Cardiac muscle cell (in vitro differentiated cells and primary cell): ENCODE measurements at regions not wholly inside any gene's neighbourhood (a gene's known extent, or its start where the extent isn't known, plus 50 kb on each side); places are given as distances from the start of the nearest gene placed in this dataset.

ENCODE experiments used
- DNase-seq, 2 donors: peaks; one replicate each; pipeline versions ENCODE4 v3.0.0 to v3.0.0-alpha.2; 2010 to 2017; ENCODE audit warnings: low read depth in 1 of 2, low spot score in 1 of 2
- H3K27ac ChIP-seq: fragments of 200-600 bp; sonication (generic); 2 replicates; pipeline ENCODE4 v1.5.1; 2016
- H3K27me3 ChIP-seq: fragments of 200-600 bp; sonication (generic); 2 replicates; pipeline ENCODE4 v1.6.0; 2016; ENCODE audit warnings: control low read depth
- H3K36me3 ChIP-seq: fragments of 200-600 bp; sonication (generic); 2 replicates; pipeline ENCODE4 v1.5.1; 2016; ENCODE audit warnings: control low read depth
- H3K4me1 ChIP-seq: fragments of 200-600 bp; sonication (generic); 2 replicates; pipeline ENCODE4 v1.8.1; 2017; ENCODE audit warnings: low read depth, mild to moderate bottlenecking, mixed run types
- H3K4me3 ChIP-seq: fragments of 200-600 bp; sonication (generic); 2 replicates; pipeline ENCODE4 v1.5.1; 2016; ENCODE audit warnings: mild to moderate bottlenecking
- H3K9me3 ChIP-seq: fragments of 200-600 bp; sonication (generic); 2 replicates; pipeline ENCODE4 v1.5.1; 2017; ENCODE audit warnings: low read depth, mild to moderate bottlenecking, control low read depth
- CTCF ChIP-seq: IDR thresholded peaks from 2 replicates; pipeline ENCODE4 v1.5.1; 2012; ENCODE audit warnings: low read depth, mild to moderate bottlenecking, low read length

GRCh38 chr1:191969290-191969689 is 189.0 kb upstream of the RGS18 start:
- no peak for TF ChIP-seq CTCF
- no peaks in the 10 kb centered on the region for H3K27me3 ChIP-seq
- H3K27ac ChIP-seq, result no peak overlapping the region
- DNase-seq, result no peak
- no peaks in the 10 kb centered on the region for H3K4me1 ChIP-seq
- H3K36me3 ChIP-seq, result no peaks in the 10 kb centered on the region
- H3K9me3 ChIP-seq, result no peaks in the 10 kb centered on the region
- H3K4me3 ChIP-seq, result no peak overlapping the region

- no peaks in the 10 kb centered on the region for H3K36me3 ChIP-seq
- no peaks in the 10 kb centered on the region for H3K9me3 ChIP-seq
- H3K27me3 ChIP-seq, result no peaks in the 10 kb centered on the region
- no peak for TF ChIP-seq CTCF
- H3K27ac ChIP-seq, result no peak overlapping the region
- no peak overlapping the region for H3K4me3 ChIP-seq
- no peak for DNase-seq
- no peaks in the 10 kb centered on the region for H3K4me1 ChIP-seq
Measured at GRCh38 chr1:191970116-191970515, 188.1 kb upstream of the RGS18 start.

- no peak for TF ChIP-seq CTCF
- DNase-seq, result no peak
- Histone ChIP-seq H3K9me3 (no peaks in the 10 kb centered on the region), H3K4me3 (no peak overlapping the region), H3K27me3 (no peaks in the 10 kb centered on the region), H3K27ac (no peak overlapping the region), H3K4me1 (no peaks in the 10 kb centered on the region), H3K36me3 (no peaks in the 10 kb centered on the region)
Measured at GRCh38 chr1:191971447-191971846, 186.8 kb upstream of the RGS18 start.

GRCh38 chr1:191974004-191974403 is 184.3 kb upstream of the RGS18 start:
- H3K27ac ChIP-seq, result no peak overlapping the region
- H3K27me3 ChIP-seq, result no peaks in the 10 kb centered on the region
- no peak for TF ChIP-seq CTCF
- no peak overlapping the region for H3K4me3 ChIP-seq
- no peaks in the 10 kb centered on the region for H3K4me1 ChIP-seq
- DNase-seq, result no peak
- H3K9me3 ChIP-seq, result no peaks in the 10 kb centered on the region
- H3K36me3 ChIP-seq, result no peaks in the 10 kb centered on the region

- Histone ChIP-seq H3K4me3 (no peak overlapping the region), H3K9me3 (no peaks in the 10 kb centered on the region), H3K4me1 (no peaks in the 10 kb centered on the region), H3K27ac (no peak overlapping the region), H3K27me3 (no peaks in the 10 kb centered on the region), H3K36me3 (no peaks in the 10 kb centered on the region)
- TF ChIP-seq CTCF, result no peak
- no peak for DNase-seq
Measured at GRCh38 chr1:191977874-191978506, 180.3 kb upstream of the RGS18 start.

GRCh38 chr1:191984856-191985255 is 173.4 kb upstream of the RGS18 start:
- H3K36me3 ChIP-seq, result no peaks in the 10 kb centered on the region
- no peak for DNase-seq

More at GRCh38 chr1:191984856-191985255, 173.4 kb upstream of the RGS18 start:
- Histone ChIP-seq H3K27ac (no peak overlapping the region), H3K27me3 (no peaks in the 10 kb centered on the region), H3K9me3 (no peaks in the 10 kb centered on the region), H3K4me1 (no peaks in the 10 kb centered on the region), H3K4me3 (no peak overlapping the region)
- TF ChIP-seq CTCF, result no peak
